Fibroblast of skin of abdomen (primary cell): ENCODE measurements at regions not wholly inside any gene's neighbourhood (a gene's known extent, or its start where the extent isn't known, plus 50 kb on each side); places are given as distances from the start of the nearest gene placed in this dataset.

Experiments used
- DNase-seq: peaks from one replicate; pipeline ENCODE4 v3.0.0-alpha.2; 2013

DNA sequence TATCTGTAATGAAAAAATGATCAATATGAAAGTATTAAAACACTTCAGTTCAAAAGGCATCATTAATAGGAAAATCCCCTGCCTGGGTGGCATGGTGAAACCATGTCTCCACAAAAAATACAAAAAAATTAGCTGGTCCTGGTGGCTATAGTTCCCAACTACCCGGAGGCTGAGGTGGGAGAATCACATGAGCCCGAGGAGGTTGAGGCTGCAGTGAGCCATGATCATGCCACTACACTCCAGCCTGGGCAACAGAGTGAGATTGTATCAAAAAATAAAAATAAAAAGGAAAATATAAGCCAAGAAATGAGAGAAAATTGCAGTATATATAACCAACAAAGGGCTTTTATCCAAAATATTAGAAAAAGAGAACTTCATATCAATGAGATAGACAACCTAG, 71.6 kb upstream of the MYCN start:
- no peak for DNase-seq

- DNase-seq = no peak
These were observed 71.0 kb upstream of the MYCN start for GRCh38 chr2:15869396-15869795.

DNA sequence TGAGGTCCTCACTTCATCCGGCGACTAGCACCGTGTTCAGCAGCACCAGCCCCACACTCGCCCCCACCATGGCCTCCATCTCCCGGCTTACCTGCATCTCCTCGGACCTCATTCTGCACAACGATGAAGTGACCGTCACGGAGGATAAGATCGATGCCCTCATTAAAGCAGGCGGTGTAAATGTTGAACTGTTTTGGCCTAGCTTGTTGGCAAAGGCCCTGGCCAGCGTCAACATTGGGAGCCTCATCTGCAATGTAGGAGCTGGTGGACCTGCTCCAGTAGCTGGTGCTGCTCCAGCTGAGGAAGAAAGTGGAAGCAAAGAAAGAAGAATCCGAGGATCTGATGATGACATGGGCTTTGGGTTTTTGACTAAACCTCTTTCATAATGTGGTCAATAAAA, 70.5 kb upstream of the MYCN start:
- DNase-seq = no peak

DNA sequence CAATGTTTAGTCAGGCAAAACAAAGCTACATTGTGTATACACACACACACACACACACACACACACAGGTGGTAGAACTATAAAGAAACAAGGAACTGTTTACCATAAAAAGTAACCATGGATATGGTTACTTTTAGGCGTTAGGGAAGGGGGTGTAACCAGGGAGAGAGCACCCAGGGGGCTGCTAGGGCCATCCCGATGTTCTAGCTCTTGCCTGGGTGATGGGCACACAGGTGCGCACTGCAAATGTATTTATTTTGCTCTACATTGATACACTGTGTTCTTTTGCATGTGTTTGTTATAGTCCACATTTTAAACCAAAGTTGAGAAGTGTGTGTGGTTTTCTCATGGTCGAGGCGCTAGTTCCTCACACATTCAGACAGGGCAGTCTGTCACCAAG, 69.8 kb upstream of the MYCN start:
- no peak for DNase-seq

DNA sequence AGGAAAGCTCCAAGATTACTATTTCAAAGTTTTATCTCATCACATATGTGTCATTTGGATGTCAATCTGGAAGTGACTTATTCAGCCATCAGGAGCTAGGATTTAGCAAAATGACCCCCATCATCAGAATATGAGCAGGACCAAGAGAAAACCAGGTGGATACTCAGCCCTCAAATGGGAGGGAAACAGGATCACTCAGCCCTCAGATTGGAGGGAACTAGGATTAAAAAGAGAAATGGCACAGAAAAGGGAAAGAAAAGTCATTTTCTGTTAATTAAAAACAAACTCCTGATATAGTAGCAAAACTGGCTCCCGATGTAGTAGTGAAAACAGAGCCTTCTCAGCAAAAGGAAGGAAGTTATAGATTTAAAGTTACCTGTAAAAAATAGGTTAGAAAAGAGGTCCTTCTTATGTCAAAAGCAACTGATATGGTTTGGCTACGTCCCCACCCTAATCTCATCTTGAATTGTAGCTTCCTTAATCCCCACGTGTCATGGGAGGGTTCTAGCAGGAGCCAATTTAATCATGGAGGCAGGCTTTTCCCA, 69.0 kb upstream of the MYCN start:
- no peak for DNase-seq

DNA sequence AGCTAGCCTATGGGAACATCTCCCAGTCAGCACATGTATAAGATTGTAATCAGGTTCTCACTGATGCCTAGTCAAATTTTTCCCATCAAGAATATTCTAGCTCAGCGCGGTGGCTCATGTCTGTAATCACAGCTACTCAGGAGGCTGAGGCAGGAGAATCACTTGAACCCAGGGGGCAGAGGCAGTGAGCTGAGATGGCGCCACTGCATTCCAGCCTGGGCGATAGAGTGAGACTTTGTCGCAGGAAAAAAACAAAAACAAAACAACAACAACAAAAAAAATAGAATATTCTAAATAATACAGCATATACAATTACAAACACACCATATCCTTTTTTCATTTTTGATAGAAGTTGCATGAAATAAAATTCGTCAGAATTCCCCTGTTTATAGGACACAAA, 67.5 kb upstream of the MYCN start:
- DNase-seq = no peak

DNA sequence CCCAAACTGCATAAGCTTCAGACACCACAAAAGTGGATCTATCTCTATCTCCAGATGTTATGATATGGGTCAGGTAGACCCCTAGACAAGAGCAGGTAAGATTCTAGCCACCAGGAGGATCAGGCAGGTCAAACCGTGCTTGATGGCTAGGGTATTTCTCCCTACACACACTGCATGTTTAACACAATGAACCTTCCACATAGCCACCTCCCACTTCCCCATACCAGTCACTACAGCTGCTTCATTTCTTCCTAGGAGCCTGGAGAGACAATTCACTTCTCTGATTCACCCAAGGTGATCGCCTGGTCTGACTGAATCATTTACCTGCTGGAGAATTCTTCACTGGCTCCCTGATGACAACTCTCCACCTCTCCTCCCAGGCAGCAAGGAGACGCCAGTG, 66.0 kb upstream of the MYCN start:
- no peak for DNase-seq

GRCh38 chr2:15874854-15875804, 65.2 kb upstream of the MYCN start:
- no peak for DNase-seq

DNA sequence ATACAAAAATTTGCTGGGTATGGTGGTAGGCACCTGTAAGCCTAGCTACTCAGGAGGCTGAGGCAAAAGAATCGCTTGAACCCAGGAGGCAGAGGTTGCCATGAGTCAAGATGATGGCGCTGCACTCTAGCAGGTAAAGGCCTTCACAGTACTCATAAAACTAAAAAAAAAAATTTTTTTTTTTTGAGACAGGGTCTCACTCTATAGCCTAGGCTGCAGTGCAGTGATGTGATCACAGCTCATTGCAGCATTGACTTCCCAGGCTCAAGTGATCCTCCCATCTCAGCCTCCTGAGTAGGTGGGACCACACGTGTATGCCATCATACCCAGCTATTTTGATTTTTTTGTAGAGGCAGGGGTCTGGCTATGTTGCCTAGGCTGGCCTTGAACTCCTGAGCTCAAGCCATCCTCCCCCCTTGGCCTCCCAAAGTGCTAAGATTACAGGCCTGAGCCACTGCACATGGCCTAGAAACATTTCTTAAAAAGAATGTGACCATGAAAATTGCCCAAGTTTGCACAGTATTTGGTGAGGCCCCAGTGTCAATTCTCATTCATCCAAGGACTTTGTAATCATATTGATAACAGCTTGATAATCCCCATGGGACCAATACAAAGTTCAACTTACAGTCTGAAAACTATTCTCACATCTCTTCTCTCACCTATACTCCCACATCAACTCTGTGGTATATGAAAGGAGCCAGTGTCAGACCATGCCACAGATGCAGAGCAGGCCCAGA, 64.2 kb upstream of the MYCN start:
- no peak for DNase-seq

DNA sequence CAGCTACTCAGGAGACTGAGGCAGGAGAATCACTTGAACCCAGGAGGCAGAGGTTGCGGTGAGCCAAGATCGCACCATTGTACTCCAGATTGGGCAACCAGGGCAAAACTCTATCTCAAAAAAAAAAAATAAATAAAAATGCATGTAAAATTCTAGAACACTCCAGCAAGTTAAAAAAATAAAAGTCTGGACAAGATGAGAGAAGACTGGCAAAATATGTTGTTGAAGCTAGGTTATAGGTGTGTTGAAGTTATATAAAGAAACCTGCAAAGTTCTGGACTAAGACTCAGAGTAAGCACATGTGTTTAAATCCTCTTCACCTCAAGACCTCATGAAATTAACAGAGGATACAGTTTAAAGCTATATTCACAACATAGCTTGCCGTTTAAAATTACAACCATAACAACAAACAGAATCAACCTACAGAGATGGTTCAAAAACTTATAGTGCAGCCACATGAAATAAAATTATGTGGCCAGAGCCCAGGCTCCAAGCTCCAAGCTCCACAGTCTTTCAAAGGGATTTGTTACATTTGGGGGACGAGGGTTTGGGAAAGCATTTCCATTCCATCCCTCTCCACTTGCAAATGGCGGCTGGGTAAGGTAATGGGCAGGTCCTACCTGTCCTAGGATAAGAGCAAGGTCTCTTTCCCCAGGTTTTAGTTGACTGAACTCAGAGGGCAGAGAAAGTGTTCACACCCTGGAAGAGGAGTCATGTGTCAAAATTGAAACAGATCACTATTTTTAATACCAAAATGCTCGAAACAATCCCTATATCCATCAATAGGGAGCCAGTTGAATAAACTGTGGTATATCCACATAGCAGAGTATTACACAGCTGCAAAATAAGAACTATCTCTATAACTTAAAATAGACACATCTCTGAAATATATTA, 59.9 kb upstream of the MYCN start:
- no peak for DNase-seq

DNA sequence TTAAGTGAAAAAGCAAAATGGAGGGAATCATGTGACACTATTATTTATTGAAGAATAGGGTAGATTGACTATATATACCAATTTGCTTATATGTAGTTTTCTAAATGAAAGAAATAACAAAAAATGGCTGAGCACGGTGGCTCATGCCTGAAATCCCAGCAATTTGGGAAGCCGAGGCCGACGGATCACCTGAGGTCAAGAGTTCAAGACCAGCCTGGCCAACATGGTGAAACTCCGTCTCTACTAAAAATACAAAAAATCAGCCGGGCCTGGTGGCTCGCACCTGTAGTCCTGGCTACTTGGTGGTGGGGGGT, 59.3 kb upstream of the MYCN start:
- no peak for DNase-seq

GRCh38 chr2:15881676-15882075, 58.7 kb upstream of the MYCN start:
- DNase-seq = no peak

DNA sequence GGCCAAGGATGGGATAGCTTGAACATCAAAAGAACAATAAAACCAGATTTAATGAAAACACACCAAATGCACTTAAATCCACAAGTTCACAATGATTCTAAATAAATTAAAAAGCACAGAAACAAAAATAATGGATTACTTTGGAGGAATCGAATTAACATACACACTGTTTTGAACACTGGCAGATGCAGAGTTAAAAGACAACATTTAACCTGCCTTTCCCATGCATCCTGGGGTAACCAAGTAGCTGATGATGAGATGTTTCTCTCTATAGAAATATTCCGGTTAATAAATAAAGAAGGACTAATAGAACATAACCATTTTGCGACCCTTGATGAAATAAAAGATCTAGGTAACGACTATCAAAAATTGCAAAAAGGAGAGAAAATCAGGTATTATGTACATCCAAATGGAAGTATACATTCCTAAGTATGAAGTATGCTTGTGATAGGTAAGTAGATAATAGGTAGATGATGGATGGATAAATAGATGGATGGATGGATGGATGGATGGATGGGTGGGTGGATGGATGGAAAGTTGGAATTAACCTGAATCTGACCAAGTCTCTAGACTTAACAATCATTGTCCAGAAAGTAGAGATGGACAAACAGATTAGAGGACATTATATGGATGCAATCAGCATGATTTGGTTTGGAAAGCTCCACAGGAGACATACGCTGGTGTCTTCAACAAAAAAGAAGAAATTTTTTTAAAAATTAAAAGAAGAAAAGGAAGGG, 57.4 kb upstream of the MYCN start:
- DNase-seq = no peak

- DNase-seq = no peak
These were observed 56.7 kb upstream of the MYCN start for GRCh38 chr2:15883684-15884083.

- no peak for DNase-seq
These were observed 55.6 kb upstream of the MYCN start for GRCh38 chr2:15884790-15885189.

DNA sequence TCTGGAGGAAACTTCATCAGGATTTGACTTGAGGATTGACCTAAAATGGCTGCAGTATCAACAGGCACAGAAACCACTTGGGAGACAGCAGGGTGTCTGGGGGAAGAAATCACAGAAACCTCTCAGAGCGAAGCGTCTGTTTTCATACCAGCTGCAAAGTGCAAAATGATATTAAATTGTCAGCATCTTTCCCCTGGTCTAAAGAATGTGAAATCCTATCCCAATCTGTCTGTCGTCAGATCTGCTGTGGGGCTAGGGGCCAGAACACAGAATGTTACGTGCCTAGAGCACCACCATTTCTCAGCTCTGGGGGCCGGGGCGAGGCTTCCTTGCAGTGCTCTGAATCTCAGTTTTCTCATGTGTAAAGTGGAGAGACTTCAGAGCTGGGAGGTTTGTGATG, 54.1 kb upstream of the MYCN start:
- no peak for DNase-seq

- DNase-seq = no peak
These were observed 50.8 kb upstream of the MYCN start for GRCh38 chr2:15889442-15890123.

DNA sequence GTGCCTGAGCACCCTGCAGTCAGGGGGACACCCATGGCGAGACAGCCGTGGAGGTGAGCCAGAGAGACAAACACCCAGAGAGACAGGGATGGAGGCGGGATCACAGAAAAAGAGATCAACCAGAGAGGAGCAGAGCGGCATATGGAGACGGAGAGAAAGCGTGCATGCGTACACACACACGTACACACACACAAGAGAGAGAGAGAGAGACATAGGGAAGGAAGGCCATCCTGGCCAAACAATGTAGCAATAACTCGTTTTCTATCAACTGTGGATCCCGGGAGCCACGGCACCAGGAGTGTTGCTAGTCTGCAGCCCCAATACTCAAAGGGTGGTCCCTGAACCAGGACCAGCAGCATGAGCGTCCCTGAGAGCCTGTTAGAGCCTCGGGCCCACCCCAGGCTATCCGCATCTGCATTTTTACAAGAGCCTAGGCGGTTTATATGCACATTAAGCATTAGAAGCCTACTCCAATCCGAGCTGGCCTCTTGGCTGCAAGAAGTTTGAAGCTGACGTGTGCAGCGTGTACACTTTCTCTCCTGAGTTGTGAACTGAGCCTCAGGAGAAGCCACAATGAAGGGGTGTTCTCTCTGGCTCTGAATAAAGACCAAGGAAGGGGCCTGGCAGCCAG, 50.1 kb upstream of the MYCN start:
- no peak for DNase-seq
